Activated CD8-positive, alpha-beta memory T cell treated with anti-CD3 and anti-CD28 coated beads, Interleukin-2, amount 50 U/mL, for 48 hours (primary cell): ENCODE measurements at regions not wholly inside any gene's neighbourhood (a gene's known extent, or its start where the extent isn't known, plus 50 kb on each side); places are given as distances from the start of the nearest gene placed in this dataset.

ENCODE experiments used
- DNase-seq: peaks from one replicate; pipeline ENCODE4 v3.0.0-alpha.2; 2020

GRCh38 chr5:168211245-168211644, 80.2 kb upstream of the WWC1 start:
- no peak for DNase-seq

DNA sequence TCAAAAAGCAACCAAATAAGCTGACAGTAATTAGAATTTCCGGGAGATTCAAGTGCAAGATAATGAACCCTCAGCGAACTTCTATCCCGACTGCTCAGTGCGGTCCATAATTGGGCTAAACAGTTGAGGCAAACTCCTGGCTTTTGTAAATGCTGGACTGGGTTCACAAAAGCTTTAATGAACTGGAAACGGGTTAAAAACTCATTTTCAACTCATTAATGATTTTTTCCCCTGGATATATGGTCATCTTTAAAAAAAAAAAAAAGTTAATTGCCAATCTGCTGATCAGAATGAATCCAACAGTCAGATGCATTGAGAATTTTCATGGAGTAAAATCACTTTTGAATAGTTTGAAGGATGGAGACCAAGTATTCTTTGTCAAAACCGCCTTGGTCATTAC, 79.5 kb upstream of the WWC1 start:
- no peak for DNase-seq

GRCh38 chr5:168214071-168214470, 77.4 kb upstream of the WWC1 start:
- no peak for DNase-seq

DNA sequence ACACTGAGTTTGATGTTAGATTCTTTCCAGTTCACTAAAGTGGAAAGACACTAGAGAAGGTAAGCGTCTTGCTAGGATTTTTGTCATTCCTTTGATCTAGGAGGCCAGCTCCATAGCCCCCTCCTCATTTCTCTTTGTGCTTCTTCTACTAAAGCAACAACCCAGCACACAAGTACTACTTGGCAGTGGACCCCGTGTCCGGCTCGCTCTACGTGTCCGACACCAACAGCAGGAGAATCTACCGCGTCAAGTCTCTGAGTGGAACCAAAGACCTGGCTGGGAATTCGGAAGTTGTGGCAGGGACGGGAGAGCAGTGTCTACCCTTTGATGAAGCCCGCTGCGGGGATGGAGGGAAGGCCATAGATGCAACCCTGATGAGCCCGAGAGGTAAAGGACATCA, 76.6 kb upstream of the WWC1 start:
- DNase-seq = no peak

DNA sequence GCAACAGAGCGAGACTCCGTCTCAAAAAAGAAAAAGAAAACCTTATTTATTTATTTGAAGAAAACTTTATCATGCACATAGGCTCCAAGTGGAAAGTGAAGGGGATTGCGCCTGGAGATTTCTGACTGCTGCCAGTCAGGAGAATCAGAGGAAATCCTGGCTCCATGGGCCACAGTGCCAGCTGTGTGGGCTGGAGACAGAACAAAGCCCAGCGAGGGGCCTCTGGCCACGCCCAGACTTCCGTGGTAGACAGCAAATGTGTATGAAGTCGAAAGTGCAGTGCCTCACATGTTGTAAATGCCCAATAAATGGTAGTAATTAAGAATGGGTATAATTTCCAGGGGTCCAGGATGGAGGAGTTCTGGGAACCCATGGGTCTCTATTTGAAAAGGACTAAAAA, 75.8 kb upstream of the WWC1 start:
- no peak for DNase-seq

DNA sequence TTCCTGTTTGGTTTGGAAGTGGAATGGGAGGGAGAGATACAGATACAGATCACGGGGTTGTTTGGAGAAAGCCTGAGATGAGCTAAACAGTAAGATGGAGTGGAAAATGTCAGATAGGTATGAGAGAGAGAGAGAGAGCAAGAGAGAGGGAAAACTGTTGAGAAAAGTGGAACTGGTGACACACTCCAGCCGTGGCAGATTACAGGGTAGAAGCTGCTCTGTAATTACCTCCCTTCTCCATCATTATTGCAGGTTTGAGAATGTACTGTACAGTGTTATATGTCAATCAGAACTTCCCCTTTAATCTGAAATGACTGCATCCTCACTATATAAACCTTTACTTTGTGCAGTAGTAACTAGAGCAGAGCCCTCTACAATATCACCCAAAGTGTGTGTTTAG, 74.5 kb upstream of the WWC1 start:
- no peak for DNase-seq

DNA sequence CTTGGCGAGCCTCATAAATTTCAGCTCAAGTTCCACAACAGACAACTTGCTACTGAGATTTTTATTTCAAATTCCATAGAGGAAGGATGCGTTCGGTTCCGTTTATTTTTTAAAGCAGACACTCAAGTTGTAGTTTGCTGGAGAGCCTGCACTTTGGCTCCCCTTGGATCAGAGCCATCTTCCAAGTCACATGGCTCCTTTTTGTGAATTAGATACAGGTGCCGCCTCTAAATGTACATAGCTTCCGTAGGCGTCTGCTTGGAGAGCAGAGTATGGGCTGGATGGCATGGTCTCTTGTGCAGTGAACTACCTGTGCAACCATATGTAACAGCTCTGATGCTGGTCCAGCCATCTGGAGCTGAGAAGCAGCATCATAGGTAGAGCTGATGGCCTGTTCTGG, 73.9 kb upstream of the WWC1 start:
- DNase-seq = no peak

GRCh38 chr5:168218746-168219145, 72.7 kb upstream of the WWC1 start:
- DNase-seq = no peak

DNA sequence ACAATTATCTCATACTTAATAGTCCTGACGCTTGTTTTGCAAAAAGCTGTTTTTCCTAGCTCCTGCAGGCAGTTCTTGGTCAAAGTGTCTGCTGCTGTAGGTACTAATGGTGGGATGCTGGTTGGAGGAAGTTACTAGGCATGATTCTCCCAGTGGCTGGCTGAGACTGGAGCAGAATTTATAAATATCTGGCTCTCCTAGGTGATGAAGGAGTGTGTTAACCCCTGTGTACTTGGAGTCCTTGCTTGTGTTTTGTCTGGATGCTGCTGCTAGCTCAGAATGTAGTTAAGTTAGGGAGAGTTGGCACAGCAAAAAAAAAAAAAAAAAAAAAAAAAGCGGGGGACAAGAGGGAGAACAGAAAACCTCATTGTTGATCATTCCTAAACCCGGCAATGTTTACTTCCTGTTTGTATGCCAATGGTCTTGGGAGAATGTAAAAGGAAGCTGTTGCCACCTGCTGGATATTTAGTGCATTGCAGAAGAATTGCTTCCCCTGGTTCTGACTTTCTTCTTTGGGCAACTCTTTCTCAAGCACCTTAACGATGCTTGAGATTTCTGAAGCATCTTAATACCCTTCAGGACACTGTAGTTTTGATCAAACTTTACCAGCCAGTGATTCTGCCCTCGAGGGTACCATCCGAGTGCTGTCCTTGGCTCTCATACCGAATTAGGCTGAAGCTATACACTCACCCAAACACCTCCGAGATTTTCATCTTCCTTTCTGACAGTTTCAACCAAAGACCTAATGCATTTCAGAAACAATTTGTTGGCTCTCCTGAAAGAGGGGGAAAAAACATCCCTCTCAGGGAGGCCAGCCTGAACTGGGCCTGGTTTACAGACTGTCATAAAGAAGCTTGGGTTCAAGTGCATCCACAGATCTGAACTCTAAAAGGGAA, 71.7 kb upstream of the WWC1 start:
- DNase-seq = no peak

DNA sequence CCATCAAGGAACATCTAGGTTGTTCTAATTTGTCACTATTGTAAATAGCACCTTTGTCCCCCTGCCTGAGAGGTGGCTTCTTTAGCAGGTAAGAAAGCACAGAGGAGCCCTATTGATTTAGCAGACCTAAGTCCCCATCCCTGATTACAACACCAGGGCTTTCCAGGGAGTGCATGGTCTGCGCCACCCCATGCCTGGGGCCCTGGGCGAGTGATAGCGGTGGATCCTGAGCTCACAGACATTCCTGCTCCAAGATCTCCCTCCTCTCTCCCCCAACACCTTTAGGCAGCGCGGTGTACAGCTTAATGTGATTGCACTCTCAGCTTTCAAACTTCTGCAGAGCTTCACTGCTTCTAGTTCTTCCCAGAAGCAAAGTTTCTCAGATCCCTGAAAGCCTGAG, 67.4 kb upstream of the WWC1 start:
- DNase-seq = no peak

DNA sequence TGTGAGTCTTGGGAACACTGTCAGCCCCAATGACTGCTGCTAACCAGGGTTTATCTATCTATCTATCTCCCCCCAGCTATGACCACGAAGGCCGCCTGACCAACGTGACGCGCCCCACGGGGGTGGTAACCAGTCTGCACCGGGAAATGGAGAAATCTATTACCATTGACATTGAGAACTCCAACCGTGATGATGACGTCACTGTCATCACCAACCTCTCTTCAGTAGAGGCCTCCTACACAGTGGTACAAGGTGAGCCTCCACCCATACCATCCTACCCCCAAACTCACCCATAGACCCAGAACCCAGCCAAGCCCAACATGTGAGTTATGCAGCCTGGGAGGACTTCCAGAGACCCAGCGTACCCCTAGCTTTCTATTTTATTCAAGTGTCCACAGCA, 65.4 kb upstream of the WWC1 start:
- no peak for DNase-seq

GRCh38 chr5:168227001-168227400, 64.4 kb upstream of the WWC1 start:
- no peak for DNase-seq

DNA sequence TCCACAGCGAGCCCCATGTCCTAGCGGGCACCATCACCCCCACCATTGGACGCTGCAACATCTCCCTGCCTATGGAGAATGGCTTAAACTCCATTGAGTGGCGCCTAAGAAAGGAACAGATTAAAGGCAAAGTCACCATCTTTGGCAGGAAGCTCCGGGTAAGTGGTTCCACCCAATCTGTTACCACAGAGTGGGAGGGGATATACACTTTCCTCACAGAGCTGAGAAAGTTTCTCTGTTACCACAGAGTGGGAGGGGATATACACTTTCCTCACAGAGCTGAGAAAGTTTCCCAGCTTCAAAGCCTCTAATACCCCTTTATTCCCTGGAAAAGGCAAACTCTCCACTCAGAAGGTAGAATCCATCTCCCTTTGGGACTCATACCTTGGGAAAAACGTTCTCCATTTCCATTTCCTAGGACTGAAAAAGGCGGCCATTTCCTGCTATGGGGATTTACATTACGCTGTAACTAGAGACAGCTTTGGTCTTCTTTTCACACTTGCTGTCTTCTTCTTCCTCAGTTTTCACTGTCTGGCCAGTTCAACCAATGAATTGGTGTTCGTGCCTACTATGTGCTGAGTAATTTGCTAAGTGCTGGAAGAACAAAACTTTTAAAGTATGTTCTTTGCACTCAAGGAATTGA, 63.4 kb upstream of the WWC1 start:
- no peak for DNase-seq

DNA sequence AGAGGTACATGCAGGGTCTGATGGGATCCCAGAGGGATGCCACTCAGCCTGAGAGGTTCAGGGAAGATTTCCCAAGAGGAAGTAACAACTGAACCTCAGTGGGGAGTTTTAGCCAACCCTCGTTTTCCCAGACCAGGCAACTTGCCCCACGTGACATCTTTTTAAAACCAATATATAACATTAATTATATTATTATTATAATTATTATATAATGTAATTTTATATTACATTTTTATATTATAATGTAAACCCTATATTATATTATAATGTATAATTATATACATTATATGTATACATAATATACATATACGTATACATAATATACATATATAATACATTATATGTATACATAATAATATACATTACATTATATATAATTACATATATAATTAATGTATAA, 62.8 kb upstream of the WWC1 start:
- DNase-seq = no peak

- DNase-seq = no peak
Observed at GRCh38 chr5:168234133-168234532, 57.3 kb upstream of the WWC1 start.

- no peak for DNase-seq
Observed at GRCh38 chr5:168238463-168238862, 53.0 kb upstream of the WWC1 start.

GRCh38 chr5:168239325-168239724, 52.1 kb upstream of the WWC1 start:
- DNase-seq = no peak
